GM20000 (cell line): ENCODE measurements at regions not wholly inside any gene's neighbourhood (a gene's known extent, or its start where the extent isn't known, plus 50 kb on each side); places are given as distances from the start of the nearest gene placed in this dataset.

Source experiments
- DNase-seq: peaks from one replicate; pipeline ENCODE4 v3.0.0; 2012; ENCODE audit warnings: low spot score
- CTCF ChIP-seq: IDR thresholded peaks from 2 replicates; pipeline ENCODE4 v1.5.1; 2012; ENCODE audit warnings: mild to moderate bottlenecking, control low read depth; ENCODE audit errors: extremely low read depth, missing control alignments

- no peak for TF ChIP-seq CTCF
- DNase-seq, result no peak
Observed at GRCh38 chr1:166457700-166458099, 290.9 kb upstream of the FAM78B start.

- no peak for DNase-seq
- no peak for TF ChIP-seq CTCF
Observed at GRCh38 chr1:166464333-166464732, 297.5 kb upstream of the FAM78B start.

GRCh38 chr1:166470014-166470413 lies 303.2 kb upstream of the FAM78B start:
- no peak for TF ChIP-seq CTCF
- DNase-seq, result no peak

GRCh38 chr1:166470441-166470840 lies 303.6 kb upstream of the FAM78B start:
- TF ChIP-seq CTCF, result no peak
- no peak for DNase-seq

- no peak for TF ChIP-seq CTCF
- no peak for DNase-seq
Observed at GRCh38 chr1:166471359-166471758, 304.6 kb upstream of the FAM78B start.

- peak; percentile 32 for DNase-seq
Observed at GRCh38 chr1:166479052-166479631, 312.3 kb upstream of the FAM78B start.

GRCh38 chr1:166484471-166484870 lies 317.7 kb upstream of the FAM78B start:
- no peak for DNase-seq
- TF ChIP-seq CTCF, result no peak

More at GRCh38 chr1:166479052-166479631, 312.3 kb upstream of the FAM78B start:
- TF ChIP-seq CTCF, result peak; percentile 62

- DNase-seq, result no peak
- TF ChIP-seq CTCF, result no peak
Observed at GRCh38 chr1:166484871-166485270, 318.1 kb upstream of the FAM78B start.
